PC-9 (cell line): ENCODE measurements at regions not wholly inside any gene's neighbourhood (a gene's known extent, or its start where the extent isn't known, plus 50 kb on each side); places are given as distances from the start of the nearest gene placed in this dataset.

Source experiments
- BruUV-seq: library from RNA; stranded (reverse); fragments of 400-500 nt; replicated peaks from 2 replicates; lab custom pipeline; 2021; lab: Mats Ljungman, UMichigan
- CTCF ChIA-PET: fragments of 300-600 bp; sonication (Branson Sonifier 250); formaldehyde crosslinking; loops from one replicate; lab custom pipeline; 2022; ENCODE audit warnings: antibody characterized with exemption; lab: Charles Lee
- POLR2A ChIA-PET: fragments of 300-600 bp; sonication (Branson Sonifier 250); formaldehyde crosslinking; loops from one replicate; lab custom pipeline; 2022; ENCODE audit warnings: antibody characterized with exemption; ENCODE audit not compliant: unreplicated experiment; lab: Charles Lee
- DNase-seq, 2 experiments: peaks; one replicate each; pipeline versions ENCODE4 v3.0.0 to v3.0.0-alpha.2; 2015 to 2022; ENCODE audit warnings: mixed read lengths in 1 of 2
- H2AFZ ChIP-seq: fragments of 200-600 bp; sonication (generic); 2 replicates; pipeline ENCODE4 v1.8.1; 2017; ENCODE audit warnings: antibody characterized with exemption
- H3F3A ChIP-seq: fragments of 200-600 bp; sonication (generic); 2 replicates; pipeline ENCODE4 v1.8.1; 2017; ENCODE audit warnings: antibody characterized with exemption, mild to moderate bottlenecking, low read depth; ENCODE audit not compliant: insufficient read depth
- H3K27ac ChIP-seq: fragments of 200-600 bp; sonication (generic); 2 replicates; pipeline ENCODE4 v1.6.1; 2016; ENCODE audit warnings: mixed run types
- H3K27me3 ChIP-seq: fragments of 200-600 bp; sonication (generic); 2 replicates; pipeline ENCODE4 v1.6.1; 2016; ENCODE audit warnings: low read depth, mixed run types; ENCODE audit not compliant: insufficient read depth
- H3K36me3 ChIP-seq: fragments of 200-600 bp; sonication (generic); 2 replicates; pipeline ENCODE4 v1.6.1; 2016; ENCODE audit warnings: low read depth, mixed run types
- H3K4me1 ChIP-seq: fragments of 200-600 bp; sonication (generic); replicated peaks from 2 replicates; pipeline ENCODE4 v1.6.1; 2016; ENCODE audit warnings: mixed run types; ENCODE audit not compliant: insufficient read depth
- H3K4me2 ChIP-seq: fragments of 200-600 bp; sonication (generic); 2 replicates; pipeline ENCODE4 v1.6.1; 2017; ENCODE audit warnings: mixed run types
- H3K4me3 ChIP-seq: fragments of 200-600 bp; sonication (generic); 2 replicates; pipeline ENCODE4 v1.6.1; 2016; ENCODE audit warnings: mixed run types
- H3K79me2 ChIP-seq: fragments of 200-600 bp; sonication (generic); 2 replicates; pipeline ENCODE4 v1.6.1; 2017; ENCODE audit warnings: low read depth, mixed run types
- H3K9me2 ChIP-seq: fragments of 200-600 bp; sonication (generic); 2 replicates; pipeline ENCODE4 v1.8.1; 2017; ENCODE audit warnings: mild to moderate bottlenecking; ENCODE audit not compliant: insufficient read depth
- H3K9me3 ChIP-seq: fragments of 200-600 bp; sonication (generic); 2 replicates; pipeline ENCODE4 v1.8.1; 2016; ENCODE audit warnings: low read depth; ENCODE audit not compliant: insufficient read depth
- H4K20me1 ChIP-seq: fragments of 200-600 bp; sonication (generic); 2 replicates; pipeline ENCODE4 v1.8.1; 2017; ENCODE audit not compliant: insufficient read depth
- EZH2 ChIP-seq: fragments of 200-600 bp; sonication (generic); IDR thresholded peaks from 2 replicates; pipeline ENCODE4 v1.8.0; 2017; ENCODE audit warnings: antibody characterized with exemption, low read depth
- intact Hi-C: fragments of 100-400 bp; cut with micrococcal nuclease; formaldehyde crosslinking; loops from one replicate; pipeline ENCODE4 v1.10.0; 2022; ENCODE audit not compliant: unreplicated experiment
- TF ChIP-seq, protein P1 (sequence below): fragments of 200-600 bp; sonication (generic); conservative IDR thresholded peaks from 2 replicates; pipeline ENCODE4 v1.6.1; 2017; ENCODE audit warnings: mixed run types, antibody characterized with exemption, mild to moderate bottlenecking, moderate library complexity

DNA sequence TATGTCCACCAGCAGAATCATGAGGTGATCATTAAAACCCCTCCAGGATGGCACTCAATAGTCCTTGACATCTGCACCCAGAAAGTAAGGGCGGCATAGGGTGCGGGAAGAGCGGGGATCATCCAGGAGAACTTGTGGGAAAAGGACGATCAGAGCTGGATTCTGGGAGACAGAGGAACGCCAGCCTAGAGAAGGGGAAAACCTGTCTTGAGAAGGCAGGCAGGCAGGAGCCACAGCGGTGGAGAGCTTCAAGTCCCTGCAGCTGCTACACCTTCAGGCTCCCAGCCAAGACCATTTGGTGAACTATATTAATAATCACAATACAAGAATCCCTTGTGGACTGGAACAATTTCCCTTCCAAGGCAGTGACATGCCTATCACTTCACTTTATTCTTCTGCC is 134.3 kb downstream of the BUD13 start:
- BruUV-seq = no TSS peak
- Histone ChIP-seq H3K4me2 (no peak overlapping the region), H2AFZ (no peak overlapping the region), H3K36me3 (no peaks in the 10 kb centered on the region), H3K4me1 (no peaks in the 10 kb centered on the region), H4K20me1 (peaks cover 2% of the 10 kb centered on the region; the same call in 1 of the 2 replicates), H3K9me3 (no peaks in the 10 kb centered on the region), H3K27me3 (peaks cover 86% of the 10 kb centered on the region), H3K27ac (no peak overlapping the region), H3K4me3 (no peak overlapping the region), H3K9me2 (no peaks in the 10 kb centered on the region), H3F3A (no peaks in the 10 kb centered on the region), H3K79me2 (no peaks in the 10 kb centered on the region)
- intact Hi-C loops = no loop called here
- no peak for TF ChIP-seq EZH2
- TF ChIP-seq, protein P1, sequence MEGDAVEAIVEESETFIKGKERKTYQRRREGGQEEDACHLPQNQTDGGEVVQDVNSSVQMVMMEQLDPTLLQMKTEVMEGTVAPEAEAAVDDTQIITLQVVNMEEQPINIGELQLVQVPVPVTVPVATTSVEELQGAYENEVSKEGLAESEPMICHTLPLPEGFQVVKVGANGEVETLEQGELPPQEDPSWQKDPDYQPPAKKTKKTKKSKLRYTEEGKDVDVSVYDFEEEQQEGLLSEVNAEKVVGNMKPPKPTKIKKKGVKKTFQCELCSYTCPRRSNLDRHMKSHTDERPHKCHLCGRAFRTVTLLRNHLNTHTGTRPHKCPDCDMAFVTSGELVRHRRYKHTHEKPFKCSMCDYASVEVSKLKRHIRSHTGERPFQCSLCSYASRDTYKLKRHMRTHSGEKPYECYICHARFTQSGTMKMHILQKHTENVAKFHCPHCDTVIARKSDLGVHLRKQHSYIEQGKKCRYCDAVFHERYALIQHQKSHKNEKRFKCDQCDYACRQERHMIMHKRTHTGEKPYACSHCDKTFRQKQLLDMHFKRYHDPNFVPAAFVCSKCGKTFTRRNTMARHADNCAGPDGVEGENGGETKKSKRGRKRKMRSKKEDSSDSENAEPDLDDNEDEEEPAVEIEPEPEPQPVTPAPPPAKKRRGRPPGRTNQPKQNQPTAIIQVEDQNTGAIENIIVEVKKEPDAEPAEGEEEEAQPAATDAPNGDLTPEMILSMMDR = no peak
- POLR2A ChIA-PET = no interaction called here
- CTCF ChIA-PET = no interaction called here
- no peak for DNase-seq

GRCh38 chr11:116637766-116638165 is 135.0 kb downstream of the BUD13 start:
- Histone ChIP-seq H3F3A (no peaks in the 10 kb centered on the region), H4K20me1 (peaks cover 3% of the 10 kb centered on the region; the same call in 1 of the 2 replicates), H3K9me2 (no peaks in the 10 kb centered on the region), H2AFZ (no peak overlapping the region), H3K79me2 (no peaks in the 10 kb centered on the region), H3K9me3 (no peaks in the 10 kb centered on the region), H3K4me2 (no peak overlapping the region), H3K27ac (no peak overlapping the region), H3K36me3 (no peaks in the 10 kb centered on the region), H3K4me1 (no peaks in the 10 kb centered on the region), H3K4me3 (no peak overlapping the region), H3K27me3 (peaks cover 79% of the 10 kb centered on the region)
- DNase-seq = no peak
- POLR2A ChIA-PET = no interaction called here
- intact Hi-C loops = no loop called here
- CTCF ChIA-PET = no interaction called here
- TF ChIP-seq, protein P1 = no peak
- no peak for TF ChIP-seq EZH2
- no TSS peak for BruUV-seq

- Histone ChIP-seq H3K27me3 (peaks cover 85% of the 10 kb centered on the region), H3F3A (no peaks in the 10 kb centered on the region), H3K27ac (no peak overlapping the region), H3K79me2 (no peaks in the 10 kb centered on the region), H3K4me1 (no peaks in the 10 kb centered on the region), H3K36me3 (no peaks in the 10 kb centered on the region), H3K9me3 (no peaks in the 10 kb centered on the region), H4K20me1 (peaks cover 3% of the 10 kb centered on the region), H2AFZ (no peak overlapping the region), H3K4me3 (no peak overlapping the region), H3K9me2 (no peaks in the 10 kb centered on the region), H3K4me2 (no peak overlapping the region)
- CTCF ChIA-PET = no interaction called here
- POLR2A ChIA-PET = interaction anchor here (0.6 kb wide), 1 partner anchor 863 kb away, joined by 4 read pairs; no protein-coding TSS in a partner anchor
- intact Hi-C loops = no loop called here
- TF ChIP-seq EZH2 = no peak
- TF ChIP-seq, protein P1 = no peak
- no peak for DNase-seq
- no TSS peak for BruUV-seq
Measured at GRCh38 chr11:116636341-116636929, 136.4 kb downstream of the BUD13 start.
